T-helper 1 cell treated with Interleukin-12 subunit alpha and Interleukin-12 subunit beta and Interleukin-4 antibody, amounts not matched to agents 30 ng/mL and 1 ng/mL, for 36 hours (primary cell): ENCODE measurements at regions not wholly inside any gene's neighbourhood (a gene's known extent, or its start where the extent isn't known, plus 50 kb on each side); places are given as distances from the start of the nearest gene placed in this dataset.
"Not testable (repeated sequence)": the region's sequence is repeated elsewhere in the genome, so short reads cannot be mapped to it uniquely, and the experiment has no call there.

ENCODE experiments used
- intact Hi-C: fragments of 100-400 bp; cut with micrococcal nuclease; formaldehyde crosslinking; loops from one replicate; pipeline ENCODE4 v1.15.1; 2024

DNA sequence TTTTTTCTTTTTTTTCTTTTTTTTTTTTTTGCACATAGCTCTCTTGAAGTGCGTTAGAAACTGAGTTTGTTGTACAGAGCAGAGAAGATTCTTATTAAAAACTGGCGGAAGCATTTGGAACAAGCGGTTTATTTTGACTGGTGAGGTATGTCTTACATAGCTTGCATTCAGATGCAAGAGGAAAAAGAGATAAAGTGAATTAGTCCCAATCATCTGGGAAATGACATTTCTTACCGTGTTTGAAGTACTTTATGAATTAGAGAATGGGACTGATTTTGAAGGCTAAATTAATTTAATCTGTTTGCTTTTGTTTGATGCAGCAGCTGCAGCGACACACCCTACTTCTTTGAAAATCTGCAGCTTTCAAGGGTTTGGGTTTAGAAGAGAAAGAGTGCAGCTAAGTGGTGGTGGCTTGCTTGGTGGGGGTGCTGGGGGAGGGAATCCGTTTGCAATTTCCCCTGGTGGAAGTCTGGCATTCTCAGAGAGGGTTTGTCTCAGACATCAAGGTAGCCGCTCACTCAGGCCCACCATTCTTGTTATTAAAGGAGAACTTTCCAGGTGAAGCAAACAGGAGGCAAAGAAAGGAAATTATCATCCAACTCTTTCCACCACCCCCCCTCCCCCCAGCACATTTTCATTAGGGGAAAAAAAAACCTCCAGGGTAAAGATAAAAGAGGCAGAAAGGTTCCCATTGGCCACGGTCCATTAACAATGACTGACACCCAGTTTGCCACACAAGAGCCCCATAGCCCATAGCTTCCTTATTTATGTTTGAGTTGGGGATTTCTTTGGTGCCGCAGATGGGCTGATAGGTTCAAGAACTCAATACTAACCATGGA is 231.7 kb downstream of the SKIDA1 start:
- intact Hi-C loops = no loop called here

DNA sequence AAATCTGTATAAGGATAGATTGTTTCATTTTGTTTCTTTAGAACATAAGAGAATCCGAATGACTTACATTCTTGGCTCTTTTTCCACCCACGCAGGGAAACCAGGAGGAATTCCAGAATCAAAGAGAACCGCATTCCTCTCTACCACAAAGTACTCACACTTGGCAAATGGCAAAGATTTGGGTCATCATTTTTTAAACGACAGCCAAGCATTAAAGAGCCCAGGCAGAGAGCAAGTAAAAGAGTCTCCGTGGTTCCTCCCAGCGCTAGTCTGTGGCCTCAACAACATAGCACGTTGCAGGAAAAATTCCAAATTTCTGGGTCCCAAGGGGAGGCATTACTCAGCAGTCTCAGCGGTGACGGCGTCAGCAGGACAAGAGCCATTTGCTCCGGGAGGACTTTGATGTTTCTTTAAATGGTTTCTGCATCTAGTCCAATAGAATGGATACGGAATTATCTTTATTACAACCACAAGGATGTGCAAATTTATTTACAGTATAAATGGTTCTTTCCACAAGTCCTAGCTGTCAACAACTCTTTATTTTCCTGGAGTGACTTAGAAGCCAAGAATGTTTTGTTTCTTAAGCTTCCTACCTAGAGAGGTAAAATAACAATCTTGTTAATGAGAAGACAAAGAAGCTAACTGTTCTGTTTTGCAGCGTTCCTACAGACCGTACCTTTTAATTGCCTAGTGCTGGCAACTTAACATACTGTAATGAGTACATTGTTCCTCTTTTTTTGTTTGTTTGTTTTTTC is 232.5 kb downstream of the SKIDA1 start:
- intact Hi-C loops = no loop called here

DNA sequence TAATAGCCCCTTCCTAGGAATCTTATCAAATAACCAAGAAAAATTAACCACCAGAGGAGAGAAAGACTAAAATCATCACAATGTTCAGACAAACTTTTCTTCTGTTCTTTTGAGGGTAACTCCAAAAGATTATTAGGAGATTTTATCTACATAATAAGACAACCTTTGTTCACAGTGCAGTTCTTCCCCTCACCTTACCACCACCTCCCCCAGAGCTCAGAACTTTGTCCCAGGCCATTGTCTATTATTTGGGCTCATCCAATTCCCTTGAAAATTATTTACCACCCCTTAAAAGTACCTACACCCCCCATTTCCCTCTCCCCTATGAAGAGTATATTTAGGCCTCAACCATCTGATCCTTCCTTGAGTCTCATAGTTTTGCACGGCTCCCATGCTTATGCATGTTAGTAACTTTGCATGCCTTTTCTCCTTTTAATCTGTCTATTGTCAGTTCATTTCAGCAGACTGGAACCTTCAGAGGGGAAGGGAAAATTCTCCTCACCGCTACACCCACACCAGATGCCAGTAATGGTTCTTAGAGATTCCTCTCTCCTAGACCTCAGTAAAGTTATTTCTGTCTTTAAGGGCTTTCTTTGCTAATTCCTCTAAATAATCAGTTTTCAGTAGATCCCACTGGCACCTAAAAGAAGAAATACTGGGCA is 234.9 kb downstream of the SKIDA1 start:
- intact Hi-C loops = no loop called here

DNA sequence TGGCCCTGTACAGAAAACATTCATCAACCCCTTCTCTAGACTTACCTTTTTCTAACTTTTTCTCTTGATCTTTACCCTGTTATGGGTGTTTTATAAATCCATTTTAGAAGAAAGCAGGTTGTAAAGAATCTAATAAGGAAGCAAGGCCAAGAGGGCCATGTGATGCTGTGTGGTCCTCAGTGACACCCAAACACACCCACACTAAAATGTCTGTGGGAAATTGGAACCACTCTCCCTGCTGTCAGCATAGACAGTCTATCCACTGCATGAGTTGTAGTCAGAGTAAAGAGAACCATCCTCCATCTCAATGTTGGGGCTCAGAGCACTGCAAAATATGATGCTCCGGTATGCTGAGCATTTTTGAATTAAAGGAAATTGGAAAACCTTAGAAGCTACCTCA is 235.5 kb downstream of the SKIDA1 start:
- intact Hi-C loops = no loop called here

- intact Hi-C loops = no loop called here
Observed at GRCh38 chr10:21289271-21289670, 236.2 kb downstream of the SKIDA1 start.

GRCh38 chr10:21285742-21286331 is 239.6 kb downstream of the SKIDA1 start:
- intact Hi-C loops = no loop called here

- intact Hi-C loops = no loop called here
Observed at GRCh38 chr10:21285207-21285606, 240.3 kb downstream of the SKIDA1 start.

GRCh38 chr10:21284301-21284700 is 241.2 kb downstream of the SKIDA1 start:
- intact Hi-C loops = no loop called here

GRCh38 chr10:21283053-21283452 is 242.4 kb downstream of the SKIDA1 start:
- intact Hi-C loops = not testable (repeated sequence)

GRCh38 chr10:21281765-21282484 is 243.6 kb downstream of the SKIDA1 start:
- intact Hi-C loops = no loop called here

DNA sequence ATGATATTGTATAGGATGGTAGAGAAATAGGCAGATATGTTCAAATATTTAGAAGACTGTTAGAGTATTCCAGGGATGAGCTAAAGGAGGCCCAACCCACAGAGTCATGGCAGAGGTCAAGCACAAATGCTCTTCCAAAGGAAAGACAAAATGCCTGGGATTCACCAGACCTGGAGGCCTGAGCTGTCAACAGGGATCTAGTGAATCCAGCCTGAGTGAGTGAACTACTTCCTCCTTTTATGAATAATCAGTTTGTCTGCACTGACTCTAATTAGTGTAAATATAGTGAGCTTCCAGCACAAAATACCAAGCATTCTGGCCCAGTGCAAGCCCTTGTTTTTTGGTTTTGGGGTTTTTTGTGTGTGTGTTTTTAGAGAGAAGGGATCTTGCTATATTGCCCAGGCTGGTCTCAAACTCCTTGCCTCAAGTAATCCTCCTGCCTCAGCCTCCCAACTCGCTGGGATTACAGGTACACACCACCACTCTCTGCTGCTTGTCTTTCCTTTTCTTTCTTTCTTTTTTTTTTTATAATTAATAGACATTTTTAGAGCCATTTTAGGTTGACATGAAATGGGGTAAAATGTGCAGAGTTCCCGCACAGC is 244.4 kb downstream of the SKIDA1 start:
- intact Hi-C loops = no loop called here

GRCh38 chr10:21280037-21280436 is 245.4 kb downstream of the SKIDA1 start:
- intact Hi-C loops = no loop called here

GRCh38 chr10:21279217-21279575 is 246.3 kb downstream of the SKIDA1 start:
- intact Hi-C loops = loop anchor here (2.0 to 5.0 kb wide), 3 partner anchors 452 to 1708 kb away; no protein-coding TSS in a partner anchor

DNA sequence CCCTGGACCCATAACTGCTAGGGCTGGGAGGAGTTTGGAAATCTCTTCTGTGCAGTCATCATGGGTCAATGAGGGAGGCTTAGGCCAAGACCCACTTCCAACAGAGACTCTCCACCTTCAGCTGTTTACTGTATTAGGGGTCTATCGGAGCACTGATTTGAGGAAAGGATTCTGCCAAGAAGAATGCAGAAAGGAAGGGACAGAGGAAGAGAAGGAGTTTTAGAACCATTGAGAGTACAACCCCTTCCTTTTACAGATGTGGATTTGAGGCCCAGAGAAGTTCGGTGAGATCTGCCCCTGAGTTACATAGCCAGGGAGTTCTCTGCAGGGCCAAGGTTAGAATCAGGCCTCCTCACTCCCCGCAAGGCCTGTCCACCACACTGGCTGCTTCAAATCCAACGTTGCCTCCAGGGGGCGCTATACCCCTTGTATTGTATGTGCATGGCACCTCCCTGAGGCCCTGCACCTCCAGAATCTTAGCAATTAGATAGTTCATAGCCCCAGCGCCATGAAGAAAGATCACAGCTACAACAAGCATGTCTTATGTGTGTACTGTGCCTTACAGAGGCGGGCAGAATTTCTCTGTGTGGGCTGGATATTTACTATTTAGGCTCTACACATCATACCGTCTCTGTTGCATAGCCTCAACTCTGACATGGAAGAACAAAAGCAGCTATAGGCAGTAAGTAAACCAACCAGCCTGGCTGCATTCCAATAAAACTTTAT is 246.8 kb downstream of the SKIDA1 start:
- intact Hi-C loops = loop anchor here (1.0 to 5.0 kb wide), 4 partner anchors 452 to 1709 kb away; no protein-coding TSS in a partner anchor

DNA sequence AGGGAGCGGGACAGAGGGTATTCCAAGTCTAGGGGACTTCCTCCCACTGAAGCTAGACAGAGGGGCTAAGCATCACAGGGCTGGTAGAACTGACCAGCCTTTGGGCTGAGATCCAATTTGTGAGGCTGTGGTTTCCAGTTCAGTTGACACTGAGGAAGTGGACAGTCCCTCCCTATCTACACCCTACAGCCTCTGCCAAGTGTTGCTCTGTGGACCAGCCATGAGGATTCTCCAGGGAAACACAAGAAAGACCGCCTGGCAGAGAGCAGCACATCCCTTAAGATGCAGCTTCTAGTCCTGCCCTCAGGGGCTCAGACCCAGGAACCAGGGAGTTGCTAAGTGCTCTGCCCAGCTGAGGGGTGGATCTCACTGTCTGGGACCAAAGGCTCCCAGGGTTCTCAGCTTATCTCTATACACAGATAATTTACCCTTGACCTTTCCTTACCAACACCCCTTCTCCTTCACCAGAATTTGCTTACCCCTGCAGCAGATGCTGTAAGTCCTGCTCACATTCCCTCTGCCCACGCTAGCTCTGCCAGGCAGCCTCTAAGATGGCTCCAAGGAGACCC is 252.0 kb downstream of the SKIDA1 start:
- intact Hi-C loops = no loop called here

GRCh38 chr10:21272643-21273399 is 252.7 kb downstream of the SKIDA1 start:
- intact Hi-C loops = no loop called here

DNA sequence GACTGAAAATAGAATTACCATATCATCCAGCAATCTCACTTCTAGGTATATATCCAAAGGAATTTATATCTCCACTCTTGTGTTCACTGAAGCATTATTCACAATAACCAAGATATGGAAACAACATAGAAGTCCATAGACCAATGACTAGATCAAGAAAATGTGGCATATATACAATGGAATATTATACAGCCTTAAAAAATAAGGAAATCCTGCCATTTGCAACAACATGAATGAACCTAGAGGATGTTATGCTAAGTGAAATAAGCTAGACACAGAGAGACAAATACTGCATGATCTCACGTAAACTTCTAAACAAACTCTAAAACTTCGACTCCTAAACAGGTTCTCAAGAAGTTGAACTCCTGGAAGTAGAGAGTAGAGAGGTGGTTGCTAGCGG is 254.5 kb downstream of the SKIDA1 start:
- intact Hi-C loops = no loop called here

DNA sequence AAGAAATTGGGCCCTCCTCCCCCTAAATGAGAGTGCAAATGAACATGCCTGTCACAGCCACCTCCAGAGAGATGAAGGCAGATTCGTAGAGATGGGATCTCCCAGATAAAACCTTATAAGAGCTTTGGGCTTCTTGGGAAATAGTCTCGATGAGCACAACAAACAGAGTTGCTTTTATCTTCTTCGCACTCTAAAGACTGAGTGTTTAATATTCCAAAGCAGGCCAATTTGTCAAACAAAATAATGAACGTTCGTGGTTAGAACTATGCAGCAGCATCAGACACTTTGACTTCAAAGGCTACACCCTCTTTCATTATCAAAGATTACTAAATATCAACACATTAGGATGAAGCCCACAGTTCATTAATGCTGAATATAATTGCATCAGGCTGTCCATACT is 256.2 kb downstream of the SKIDA1 start:
- intact Hi-C loops = no loop called here

GRCh38 chr10:21265622-21266021 is 259.9 kb downstream of the SKIDA1 start:
- intact Hi-C loops = no loop called here
